UCSD-AML1 (cell line): ENCODE measurements at regions not wholly inside any gene's neighbourhood (a gene's known extent, or its start where the extent isn't known, plus 50 kb on each side); places are given as distances from the start of the nearest gene placed in this dataset.
"Not testable (repeated sequence)": the region's sequence is repeated elsewhere in the genome, so short reads cannot be mapped to it uniquely, and the experiment has no call there.

ENCODE experiments used
- DNase-seq: peaks from one replicate; lab custom pipeline; 2025; ENCODE audit not compliant: unreplicated experiment; lab: John Stamatoyannopoulos, UW

- no peak for DNase-seq
These were observed 93.7 kb downstream of the OAT start for GRCh38 chr10:124324856-124325632.

- no peak for DNase-seq
These were observed 94.3 kb downstream of the OAT start for GRCh38 chr10:124324451-124324850.

GRCh38 chr10:124323806-124324205, 94.9 kb downstream of the OAT start:
- no peak for DNase-seq

GRCh38 chr10:124323111-124323725, 95.5 kb downstream of the OAT start:
- DNase-seq, result no peak

- DNase-seq, result no peak
These were observed 96.3 kb downstream of the OAT start for GRCh38 chr10:124322191-124322980.

GRCh38 chr10:124321433-124322089, 97.2 kb downstream of the OAT start:
- no peak for DNase-seq

- no peak for DNase-seq
These were observed 97.8 kb downstream of the OAT start for GRCh38 chr10:124320778-124321432.

- no peak for DNase-seq
These were observed 98.8 kb downstream of the OAT start for GRCh38 chr10:124319926-124320391.

- not testable (repeated sequence) for DNase-seq
These were observed 99.2 kb downstream of the OAT start for GRCh38 chr10:124319520-124319919.

GRCh38 chr10:124318811-124319210, 99.9 kb downstream of the OAT start:
- no peak for DNase-seq

GRCh38 chr10:124318076-124318475, 100.6 kb downstream of the OAT start:
- DNase-seq, result no peak

GRCh38 chr10:124316326-124316725, 102.4 kb downstream of the OAT start:
- no peak for DNase-seq

- no peak for DNase-seq
These were observed 103.0 kb downstream of the OAT start for GRCh38 chr10:124315591-124316270.

- no peak for DNase-seq
These were observed 105.3 kb downstream of the OAT start for GRCh38 chr10:124313374-124313773.

GRCh38 chr10:124308811-124309210, 109.9 kb downstream of the OAT start:
- DNase-seq, result no peak

- no peak for DNase-seq
These were observed 110.6 kb downstream of the OAT start for GRCh38 chr10:124308056-124308645.

- no peak for DNase-seq
These were observed 111.1 kb downstream of the OAT start for GRCh38 chr10:124307591-124307990.

GRCh38 chr10:124306922-124307371, 111.8 kb downstream of the OAT start:
- no peak for DNase-seq

GRCh38 chr10:124306520-124306919, 112.2 kb downstream of the OAT start:
- no peak for DNase-seq

GRCh38 chr10:124305984-124306383, 112.7 kb downstream of the OAT start:
- DNase-seq, result no peak
